CD4-positive, alpha-beta T cell (primary cell): ENCODE measurements at regions not wholly inside any gene's neighbourhood (a gene's known extent, or its start where the extent isn't known, plus 50 kb on each side); places are given as distances from the start of the nearest gene placed in this dataset.
"Not testable (repeated sequence)": the region's sequence is repeated elsewhere in the genome, so short reads cannot be mapped to it uniquely, and the experiment has no call there.

Source experiments
- ATAC-seq: fragments of 200-7000 bp; cut with Tn5 transposase; one replicate; pipeline ENCODE4 v1.10.0; 2022; ENCODE audit warnings: mild to moderate bottlenecking; ENCODE audit not compliant: poor library complexity
- CTCF ChIA-PET: fragments of 350-600 bp; sonication (Branson Sonifier 250); formaldehyde crosslinking; loops from one replicate; lab custom pipeline; 2021; ENCODE audit warnings: antibody characterized with exemption, inconsistent platforms; lab: Charles Lee
- POLR2A ChIA-PET: fragments of 350-600 bp; sonication (Branson Sonifier 250); formaldehyde crosslinking; loops from one replicate; lab custom pipeline; 2021; ENCODE audit warnings: antibody characterized with exemption, inconsistent platforms; lab: Charles Lee
- DNase-seq, 14 experiments: peaks; one replicate each; pipeline ENCODE4 v3.0.0-alpha.2; 2013 to 2020; ENCODE audit warnings: mixed read lengths in 2 of 14
- H3K27ac ChIP-seq, 2 donors: one replicate each; pipeline versions ENCODE4 v1.5.1 to v1.7.0; 2013; ENCODE audit warnings: low read length in 2 of 2, low read depth in 1 of 2, mild to moderate bottlenecking in 1 of 2
- H3K27me3 ChIP-seq, 2 experiments: 1 replicate in 1 of 2; 2 replicates in 1 of 2; pipeline versions ENCODE4 v1.6.1 to v1.7.0; 2013; ENCODE audit warnings: low read length in 2 of 2, control low read depth in 1 of 2, mild to moderate bottlenecking in 1 of 2, moderate library complexity in 1 of 2; ENCODE audit not compliant: insufficient read depth in 2 of 2, control insufficient read depth in 1 of 2
- H3K36me3 ChIP-seq: one replicate; pipeline ENCODE4 v1.6.1; 2013; ENCODE audit warnings: low read length, control low read depth; ENCODE audit not compliant: insufficient read depth
- H3K4me1 ChIP-seq: one replicate; pipeline ENCODE4 v1.6.1; 2013; ENCODE audit warnings: low read length, control low read depth; ENCODE audit not compliant: insufficient read depth
- H3K4me3 ChIP-seq: one replicate; pipeline ENCODE4 v1.5.1; 2013; ENCODE audit warnings: mild to moderate bottlenecking, low read length, moderate library complexity
- H3K9me3 ChIP-seq, 2 experiments: 1 replicate in 1 of 2; 2 replicates in 1 of 2; pipeline versions ENCODE4 v1.6.1 to v1.7.0; 2013; ENCODE audit warnings: low read length in 2 of 2, mild to moderate bottlenecking in 2 of 2, control low read depth in 1 of 2, moderate library complexity in 1 of 2; ENCODE audit not compliant: control insufficient read depth in 1 of 2, insufficient read depth in 1 of 2
- H3K27ac Mint-ChIP-seq: one replicate; pipeline ENCODE4 v1.8.0; 2020; ENCODE audit warnings: mixed read lengths
- H3K27me3 Mint-ChIP-seq: one replicate; pipeline ENCODE4 v1.8.0; 2021; ENCODE audit warnings: mixed read lengths
- H3K36me3 Mint-ChIP-seq: one replicate; pipeline ENCODE4 v1.8.0; 2021; ENCODE audit warnings: low read depth, mixed read lengths
- H3K4me1 Mint-ChIP-seq: one replicate; pipeline ENCODE4 v1.8.0; 2021; ENCODE audit warnings: low read depth, mixed read lengths
- H3K4me3 Mint-ChIP-seq: one replicate; pipeline ENCODE4 v1.8.0; 2020; ENCODE audit warnings: mild to moderate bottlenecking, mixed read lengths
- H3K9me3 Mint-ChIP-seq: one replicate; pipeline ENCODE4 v1.8.0; 2020; ENCODE audit warnings: mixed read lengths
- CTCF ChIP-seq: fragments of 200-600 bp; IDR thresholded peaks from one replicate; pipeline ENCODE4 v1.8.0; 2022; ENCODE audit warnings: antibody characterized with exemption, mild to moderate bottlenecking
- intact Hi-C, 2 experiments: fragments of 100-400 bp; cut with DNase I in 1 of 2; cut with micrococcal nuclease in 1 of 2; formaldehyde crosslinking; loops; one replicate each; pipeline versions ENCODE4 v1.15.1 to v1.9.0; 2023 to 2025; cut with DNase I, micrococcal nuclease

- ChIA-PET POLR2A (no interaction called here), CTCF (no interaction called here)
- Histone ChIP-seq H3K27me3 (peaks cover 0 to 3% of the 10 kb centered on the region in 2 experiments), H3K9me3 (no peaks in the 10 kb centered on the region), H3K36me3 (no peaks in the 10 kb centered on the region), H3K4me1 (no peaks in the 10 kb centered on the region), H3K27ac (no peak overlapping the region), H3K4me3 (no peak overlapping the region)
- H3K27me3 Mint-ChIP-seq = peaks cover 14% of the 10 kb centered on the region
- H3K4me1 Mint-ChIP-seq = no peaks in the 10 kb centered on the region
- intact Hi-C loops = no loop called here
- no peak overlapping the region for H3K4me3 Mint-ChIP-seq
- H3K36me3 Mint-ChIP-seq = no peaks in the 10 kb centered on the region
- H3K9me3 Mint-ChIP-seq = no peaks in the 10 kb centered on the region
- no peak for DNase-seq
- no peak for TF ChIP-seq CTCF
- ATAC-seq = no peak
- H3K27ac Mint-ChIP-seq = no peak overlapping the region
These were observed 74.1 kb upstream of the TMED7 start for GRCh38 chr5:115699967-115700366.

GRCh38 chr5:115696141-115696650 is 70.4 kb upstream of the TMED7 start:
- ChIA-PET POLR2A (no interaction called here), CTCF (no interaction called here)

GRCh38 chr5:115695310-115695880 is 69.6 kb upstream of the TMED7 start:
- DNase-seq (no peak), ATAC-seq (no peak)
- H3K4me1 ChIP-seq = no peaks in the 10 kb centered on the region
- Mint-ChIP-seq H3K36me3 (no peaks in the 10 kb centered on the region), H3K27me3 (peaks cover 27% of the 10 kb centered on the region), H3K4me1 (no peaks in the 10 kb centered on the region), H3K4me3 (no peak overlapping the region), H3K27ac (no peak overlapping the region), H3K9me3 (no peaks in the 10 kb centered on the region)
- no peak overlapping the region for H3K27ac ChIP-seq
- no peak for TF ChIP-seq CTCF
- intact Hi-C loops = no loop called here
- POLR2A ChIA-PET = no interaction called here
- peaks cover under 1 to 3% of the 10 kb centered on the region in 2 experiments for H3K27me3 ChIP-seq
- H3K9me3 ChIP-seq = no peaks in the 10 kb centered on the region
- CTCF ChIA-PET = no interaction called here
- H3K4me3 ChIP-seq = no peak overlapping the region
- H3K36me3 ChIP-seq = no peaks in the 10 kb centered on the region

More at GRCh38 chr5:115696141-115696650, 70.4 kb upstream of the TMED7 start:
- H3K27me3 Mint-ChIP-seq = peaks cover 27% of the 10 kb centered on the region
- Histone ChIP-seq H3K4me1 (no peaks in the 10 kb centered on the region), H3K9me3 (no peaks in the 10 kb centered on the region), H3K4me3 (no peak overlapping the region), H3K27ac (no peak overlapping the region), H3K27me3 (peaks cover 3% of the 10 kb centered on the region in 2 experiments), H3K36me3 (no peaks in the 10 kb centered on the region)
- intact Hi-C loops = no loop called here
- no peak for TF ChIP-seq CTCF
- no peaks in the 10 kb centered on the region for H3K36me3 Mint-ChIP-seq
- ATAC-seq (no peak), DNase-seq (no peak)
- no peaks in the 10 kb centered on the region for H3K9me3 Mint-ChIP-seq
- H3K27ac Mint-ChIP-seq = no peak overlapping the region
- no peak overlapping the region for H3K4me3 Mint-ChIP-seq
- H3K4me1 Mint-ChIP-seq = no peaks in the 10 kb centered on the region

- intact Hi-C loops, H3K36me3 Mint-ChIP-seq, H3K27ac ChIP-seq, H3K4me3 ChIP-seq, H3K9me3 ChIP-seq, H3K27ac Mint-ChIP-seq, H3K4me1 ChIP-seq, ATAC-seq, H3K4me1 Mint-ChIP-seq, H3K36me3 ChIP-seq, CTCF ChIA-PET, H3K9me3 Mint-ChIP-seq, DNase-seq, POLR2A ChIA-PET, H3K4me3 Mint-ChIP-seq, H3K27me3 ChIP-seq: not testable (repeated sequence)
- H3K27me3 Mint-ChIP-seq = peaks cover 53% of the 10 kb centered on the region
These were observed 66.0 kb upstream of the TMED7 start for GRCh38 chr5:115691814-115692213.
